NCI-H128 (cell line): ENCODE measurements at regions not wholly inside any gene's neighbourhood (a gene's known extent, or its start where the extent isn't known, plus 50 kb on each side); places are given as distances from the start of the nearest gene placed in this dataset.

ENCODE experiments used
- DNase-seq: peaks from one replicate; lab custom pipeline; 2025; ENCODE audit not compliant: unreplicated experiment; lab: John Stamatoyannopoulos, UW

GRCh38 chr2:5111581-5111980 is 580.6 kb upstream of the SOX11 start:
- DNase-seq: peak; percentile 56

- DNase-seq: no peak
Measured at GRCh38 chr2:5119046-5119445, 573.1 kb upstream of the SOX11 start.

- no peak for DNase-seq
Measured at GRCh38 chr2:5121121-5121520, 571.1 kb upstream of the SOX11 start.

- no peak for DNase-seq
Measured at GRCh38 chr2:5121642-5122041, 570.5 kb upstream of the SOX11 start.

- no peak for DNase-seq
Measured at GRCh38 chr2:5123582-5124196, 568.5 kb upstream of the SOX11 start.

GRCh38 chr2:5125017-5125730 is 567.0 kb upstream of the SOX11 start:
- DNase-seq: peak; percentile 68

GRCh38 chr2:5132281-5132680 is 559.9 kb upstream of the SOX11 start:
- DNase-seq: no peak

- DNase-seq: no peak
Measured at GRCh38 chr2:5140347-5140746, 551.8 kb upstream of the SOX11 start.

- no peak for DNase-seq
Measured at GRCh38 chr2:5144159-5144558, 548.0 kb upstream of the SOX11 start.

GRCh38 chr2:5145053-5145452 is 547.1 kb upstream of the SOX11 start:
- no peak for DNase-seq

- DNase-seq: no peak
Measured at GRCh38 chr2:5145801-5146200, 546.4 kb upstream of the SOX11 start.

- no peak for DNase-seq
Measured at GRCh38 chr2:5148392-5149085, 543.6 kb upstream of the SOX11 start.

GRCh38 chr2:5150871-5151270 is 541.3 kb upstream of the SOX11 start:
- no peak for DNase-seq

GRCh38 chr2:5164776-5165525 is 527.2 kb upstream of the SOX11 start:
- DNase-seq: no peak

GRCh38 chr2:5172923-5173322 is 519.3 kb upstream of the SOX11 start:
- no peak for DNase-seq

- DNase-seq: no peak
Measured at GRCh38 chr2:5173876-5174535, 518.2 kb upstream of the SOX11 start.

GRCh38 chr2:5175231-5175630 is 517.0 kb upstream of the SOX11 start:
- no peak for DNase-seq

GRCh38 chr2:5176764-5177163 is 515.4 kb upstream of the SOX11 start:
- no peak for DNase-seq

- DNase-seq: no peak
Measured at GRCh38 chr2:5183031-5183430, 509.2 kb upstream of the SOX11 start.

GRCh38 chr2:5187283-5187682 is 504.9 kb upstream of the SOX11 start:
- no peak for DNase-seq

- no peak for DNase-seq
Measured at GRCh38 chr2:5188636-5189035, 503.5 kb upstream of the SOX11 start.
